Renal pelvis (tissue), 1 donor: ENCODE measurements at regions not wholly inside any gene's neighbourhood (a gene's known extent, or its start where the extent isn't known, plus 50 kb on each side); places are given as distances from the start of the nearest gene placed in this dataset.

Source experiments
- DNase-seq: peaks from one replicate; pipeline ENCODE4 v3.0.0-alpha.2; 2013

DNA sequence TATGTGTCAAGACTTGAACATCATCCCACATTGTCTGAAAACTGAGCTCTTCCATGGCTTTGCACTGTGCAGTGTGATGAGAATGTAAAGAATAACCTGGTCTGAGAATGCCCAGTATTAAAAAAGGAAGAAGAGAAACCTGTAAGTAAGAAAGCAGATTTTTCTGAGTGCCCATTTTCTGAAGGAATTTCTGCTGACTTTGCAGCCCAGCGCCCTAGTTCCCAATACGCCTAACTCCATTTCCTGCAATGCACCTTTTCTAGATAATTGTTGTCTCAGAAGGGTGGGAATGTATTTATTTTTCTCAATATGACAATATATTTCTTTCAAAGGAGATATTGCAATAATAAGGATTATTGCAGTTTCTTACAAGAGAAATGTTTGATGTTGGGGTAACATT lies 231.5 kb downstream of the HAO1 start:
- no peak for DNase-seq

GRCh38 chr20:7710440-7710839 lies 229.8 kb downstream of the HAO1 start:
- no peak for DNase-seq

DNA sequence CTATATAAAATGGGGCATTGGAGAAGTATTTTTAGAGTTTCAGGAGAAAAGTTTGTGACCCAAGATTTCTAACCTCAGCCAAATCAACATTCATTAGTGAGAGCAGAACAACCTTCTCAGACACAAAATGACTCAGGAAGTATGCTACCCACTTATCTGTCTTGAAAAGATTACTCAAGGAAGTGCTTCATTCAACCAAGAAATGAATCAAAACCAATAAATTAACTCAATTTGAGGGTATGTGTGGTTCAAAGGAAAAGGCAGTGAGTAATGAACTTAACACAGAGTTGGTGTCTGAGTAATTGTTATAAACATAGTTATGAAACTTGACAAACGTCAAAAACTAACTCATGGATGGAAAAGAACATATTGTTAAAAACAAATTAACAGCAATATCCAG lies 227.6 kb downstream of the HAO1 start:
- DNase-seq, result no peak

DNA sequence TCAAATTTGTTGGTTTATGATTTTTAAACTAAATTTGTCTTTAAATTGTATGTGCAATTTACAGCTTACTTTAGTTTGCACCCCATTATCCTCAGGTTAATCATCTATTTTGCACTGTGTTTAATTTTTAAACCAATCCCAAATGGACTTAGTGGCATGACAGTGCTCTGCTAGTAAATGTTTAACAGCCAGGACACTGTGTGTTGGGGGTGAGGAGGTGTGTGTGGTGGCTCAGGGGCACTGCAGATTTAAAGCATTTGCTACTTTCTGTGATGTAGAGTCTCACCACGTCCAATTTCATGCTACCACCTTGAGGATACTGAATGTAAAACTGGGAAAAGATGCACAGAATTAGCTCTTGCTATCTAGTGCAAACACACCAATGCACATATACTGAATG lies 225.7 kb downstream of the HAO1 start:
- DNase-seq, result peak; percentile 52

GRCh38 chr20:7716286-7716972 lies 223.8 kb downstream of the HAO1 start:
- no peak for DNase-seq

DNA sequence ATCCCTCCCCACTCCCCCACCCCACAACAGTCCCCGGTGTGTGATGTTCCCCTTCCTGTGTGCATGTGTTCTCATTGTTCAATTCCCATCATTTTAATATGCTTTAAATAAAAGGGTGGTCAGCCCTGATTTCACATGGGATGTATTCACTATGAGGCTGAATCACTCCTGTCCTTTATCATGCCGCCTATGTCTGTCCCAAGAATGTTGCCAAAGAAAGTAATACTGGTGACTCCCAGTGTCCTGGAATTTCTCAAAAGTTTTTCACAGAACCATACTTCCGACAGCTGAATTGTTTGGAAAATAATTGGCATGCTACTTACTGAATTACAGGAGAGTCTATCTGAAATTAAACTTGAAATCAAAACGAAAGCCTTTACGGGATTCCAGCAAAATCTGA lies 217.7 kb downstream of the HAO1 start:
- DNase-seq, result no peak

DNA sequence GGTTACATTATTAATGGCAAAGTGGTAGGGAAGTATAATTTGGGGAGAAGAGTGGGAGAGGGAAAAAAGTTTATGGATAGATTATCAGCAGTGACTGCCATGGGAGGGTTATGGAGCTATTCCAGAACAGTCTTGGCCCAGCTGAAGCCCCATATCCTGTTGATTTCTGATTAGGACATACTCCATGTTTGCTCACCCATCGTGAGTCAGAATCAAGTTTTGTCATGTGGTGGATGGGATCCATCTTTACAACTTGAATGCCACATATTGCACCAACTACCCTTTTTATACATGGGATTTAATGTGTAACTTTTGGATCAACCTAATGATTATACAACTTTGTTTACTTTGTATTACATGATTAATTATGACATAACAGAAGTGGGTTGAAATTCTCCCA lies 217.0 kb downstream of the HAO1 start:
- DNase-seq, result no peak

DNA sequence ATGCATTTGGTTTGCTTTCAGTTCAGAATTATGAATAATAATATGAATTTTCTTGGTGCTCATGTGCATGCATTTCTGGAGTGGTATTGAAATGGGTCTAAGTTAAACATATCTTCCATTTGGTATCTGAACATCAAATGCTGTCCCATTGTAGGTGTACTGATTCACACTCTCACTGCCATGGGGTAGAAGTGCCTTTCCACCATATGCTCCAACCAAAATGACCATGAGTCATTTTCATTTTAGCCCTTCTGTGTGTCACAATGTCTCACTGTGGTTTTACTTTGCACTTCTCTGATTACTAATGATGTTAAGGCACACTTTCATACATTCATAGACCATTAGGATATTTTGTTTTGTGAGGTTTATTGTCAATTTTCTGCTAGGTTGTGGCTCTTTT lies 211.9 kb downstream of the HAO1 start:
- DNase-seq, result no peak

- DNase-seq, result no peak
Measured at GRCh38 chr20:7734216-7734615, 206.0 kb downstream of the HAO1 start.

DNA sequence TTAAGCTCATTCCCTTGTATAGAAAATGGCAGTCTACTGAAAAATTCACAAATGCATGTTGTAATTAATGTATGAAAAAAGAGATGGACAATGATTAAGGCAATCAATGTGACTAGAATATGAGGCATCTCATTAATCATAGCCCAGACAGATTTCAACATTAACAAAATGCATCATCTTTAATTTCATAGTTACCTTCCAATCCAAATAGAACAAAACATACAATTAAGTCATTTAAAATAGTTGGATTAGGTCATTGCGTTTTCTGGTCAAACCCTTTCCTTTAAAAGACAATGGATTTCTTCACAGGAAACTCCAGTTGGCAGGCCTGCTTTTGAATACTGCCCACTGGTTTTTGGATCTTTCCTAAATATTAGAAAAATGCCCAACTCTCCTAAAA lies 203.9 kb downstream of the HAO1 start:
- DNase-seq, result no peak

DNA sequence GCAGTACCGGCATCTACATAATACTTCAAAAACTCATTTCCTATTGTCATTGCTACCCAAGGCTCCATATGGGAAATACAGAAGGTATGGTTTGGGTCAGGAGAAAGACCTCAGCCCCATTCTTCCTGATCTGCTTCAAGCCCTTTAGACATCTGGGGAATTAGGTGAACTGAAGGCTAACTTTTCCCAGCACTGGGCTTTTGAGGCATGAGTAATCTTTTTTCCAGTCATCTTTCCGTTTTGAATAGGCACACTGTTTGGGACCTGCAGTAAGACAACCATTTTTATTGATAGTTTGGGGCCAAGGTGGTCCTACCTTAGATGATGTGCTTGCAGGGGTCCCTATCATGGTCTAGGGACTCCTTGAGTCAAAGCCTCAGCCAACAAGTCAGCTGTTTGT lies 198.4 kb downstream of the HAO1 start:
- no peak for DNase-seq

DNA sequence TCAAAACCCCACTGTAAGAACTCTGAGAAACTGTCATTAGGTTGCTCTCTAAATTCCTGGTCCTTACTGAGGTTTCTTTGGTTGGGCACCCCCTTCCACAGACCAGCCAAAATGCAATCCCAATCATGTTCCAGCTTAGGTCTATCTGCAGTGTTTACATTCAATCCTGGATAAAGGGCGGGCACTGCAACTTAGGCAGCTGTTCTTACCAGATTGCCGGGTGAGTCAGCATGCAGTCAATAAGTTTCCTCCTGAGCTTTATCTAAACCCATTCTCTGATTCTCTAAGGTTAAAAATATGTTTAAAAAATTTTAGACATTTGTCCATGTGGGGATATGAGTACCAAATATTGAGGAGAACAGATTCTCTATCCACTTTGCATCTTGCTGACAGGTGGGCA lies 197.8 kb downstream of the HAO1 start:
- no peak for DNase-seq

GRCh38 chr20:7744411-7744810 lies 195.8 kb downstream of the HAO1 start:
- DNase-seq, result no peak

DNA sequence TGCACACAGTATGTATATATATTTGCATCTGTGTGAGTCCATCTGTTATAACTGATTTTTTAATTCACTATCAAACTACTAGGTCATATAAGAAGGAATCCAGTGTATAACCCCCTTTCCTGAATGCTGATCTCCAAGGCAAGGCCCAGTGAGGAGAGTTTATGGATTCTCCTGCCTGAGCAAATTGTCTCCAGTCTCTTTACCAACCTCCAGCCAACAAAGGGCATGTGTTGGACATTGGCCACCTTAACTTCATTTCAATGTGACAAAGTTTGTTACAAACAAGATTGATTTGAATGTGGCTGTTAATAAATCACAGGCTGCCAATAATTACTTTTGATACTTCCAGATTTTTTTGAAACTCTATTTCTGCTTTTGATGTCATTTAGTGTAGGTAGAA lies 191.6 kb downstream of the HAO1 start:
- no peak for DNase-seq

GRCh38 chr20:7754102-7754501 lies 186.2 kb downstream of the HAO1 start:
- no peak for DNase-seq

GRCh38 chr20:7758406-7758805 lies 181.9 kb downstream of the HAO1 start:
- DNase-seq, result no peak

- no peak for DNase-seq
Measured at GRCh38 chr20:7760247-7761031, 179.8 kb downstream of the HAO1 start.

- DNase-seq, result no peak
Measured at GRCh38 chr20:7765221-7765620, 175.0 kb downstream of the HAO1 start.

DNA sequence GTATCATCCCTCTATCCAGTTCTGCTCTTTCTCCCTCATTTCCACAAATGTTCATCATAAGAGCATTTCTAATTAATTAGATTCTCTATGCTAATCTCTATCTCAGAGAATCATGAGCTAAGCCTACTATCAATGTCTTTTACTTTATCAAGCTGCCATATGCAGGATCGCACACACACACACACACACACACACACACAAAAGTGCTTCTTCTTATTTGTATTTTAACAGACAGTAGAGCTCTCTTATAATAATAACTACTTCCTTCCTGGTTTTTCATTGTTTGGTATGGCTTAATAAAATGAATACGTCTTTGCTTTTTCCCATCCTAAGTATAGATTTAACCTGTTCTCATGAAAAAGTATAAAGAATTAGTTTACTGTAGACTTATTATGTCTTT lies 170.2 kb downstream of the HAO1 start:
- no peak for DNase-seq

DNA sequence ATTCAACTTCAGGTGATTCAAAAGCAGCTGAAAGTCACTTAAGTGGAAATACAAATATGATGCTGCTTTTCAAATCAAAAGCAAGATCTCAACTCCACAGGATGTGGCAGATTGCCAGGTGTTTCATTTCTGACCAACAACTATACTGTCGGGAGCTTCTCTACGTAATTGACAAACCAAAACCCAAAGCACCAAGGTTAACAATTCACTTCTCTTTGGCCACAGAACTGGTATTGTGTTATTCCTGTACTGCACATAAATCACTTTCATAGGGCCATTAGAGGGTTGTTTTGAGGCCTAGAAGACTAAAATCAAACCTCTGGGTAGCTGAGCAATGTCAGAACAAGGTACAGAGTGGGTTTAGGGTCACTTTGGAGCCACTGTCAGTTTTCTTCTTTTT lies 169.7 kb downstream of the HAO1 start:
- DNase-seq, result peak; percentile 14

- no peak for DNase-seq
Measured at GRCh38 chr20:7772371-7772770, 167.9 kb downstream of the HAO1 start.

DNA sequence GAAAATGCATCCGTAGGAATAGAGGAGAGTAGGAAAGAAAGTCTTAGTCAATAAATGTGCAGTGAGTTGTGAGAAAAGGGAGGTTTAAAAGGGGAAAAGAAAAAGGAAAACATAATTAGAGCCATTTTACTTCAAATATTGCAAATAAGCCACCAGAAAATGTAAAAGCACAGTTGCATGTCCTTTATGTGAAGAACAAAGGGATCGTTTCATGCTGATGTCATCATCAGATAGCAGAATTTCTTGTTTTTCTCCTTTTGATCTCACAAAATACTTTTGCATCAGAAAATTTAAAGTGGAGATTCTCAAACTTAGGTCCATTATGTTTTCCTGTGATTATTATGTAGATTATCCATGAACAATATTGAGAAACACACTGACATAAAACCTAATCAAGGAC lies 166.7 kb downstream of the HAO1 start:
- DNase-seq, result no peak

- DNase-seq, result no peak
Measured at GRCh38 chr20:7775072-7775471, 165.2 kb downstream of the HAO1 start.

- DNase-seq, result no peak
Measured at GRCh38 chr20:7776148-7776547, 164.1 kb downstream of the HAO1 start.
